WTC11 (cell line): ENCODE measurements at regions not wholly inside any gene's neighbourhood (a gene's known extent, or its start where the extent isn't known, plus 50 kb on each side); places are given as distances from the start of the nearest gene placed in this dataset.

Experiments
- ATAC-seq: fragments of 200-7000 bp; cut with Tn5 transposase; 2 replicates; pipeline ENCODE4 v1.10.0; 2021; ENCODE audit warnings: mild to moderate bottlenecking, moderate library complexity
- CTCF ChIA-PET: fragments of 300-600 bp; sonication (Branson Sonifier 250); formaldehyde crosslinking; loops from one replicate; lab custom pipeline; 2021; ENCODE audit warnings: antibody characterized with exemption; lab: Charles Lee
- POLR2A ChIA-PET: fragments of 350-600 bp; sonication (Branson Sonifier 250); formaldehyde crosslinking; loops from one replicate; lab custom pipeline; 2021; ENCODE audit warnings: antibody characterized with exemption; lab: Charles Lee
- DNase-seq: peaks from one replicate; pipeline ENCODE4 v3.0.0; 2021; ENCODE audit warnings: low spot score
- H3K27ac Mint-ChIP-seq: 2 replicates; pipeline ENCODE4 v1.8.0; 2021; ENCODE audit warnings: mixed read lengths
- H3K27me3 Mint-ChIP-seq: 2 replicates; pipeline ENCODE4 v1.8.0; 2021; ENCODE audit warnings: low read depth, mild to moderate bottlenecking, moderate library complexity, mixed read lengths
- H3K36me3 Mint-ChIP-seq: 2 replicates; pipeline ENCODE4 v1.8.0; 2021; ENCODE audit warnings: mixed read lengths
- H3K4me1 Mint-ChIP-seq: 2 replicates; pipeline ENCODE4 v1.8.0; 2022; ENCODE audit warnings: mixed read lengths
- H3K4me3 Mint-ChIP-seq: 2 replicates; pipeline ENCODE4 v1.8.0; 2021; ENCODE audit warnings: mild to moderate bottlenecking, moderate library complexity, mixed read lengths
- H3K9me3 Mint-ChIP-seq: 2 replicates; pipeline ENCODE4 v1.8.0; 2021; ENCODE audit warnings: mixed read lengths
- ATF3 ChIP-seq: sonication (generic); formaldehyde crosslinking; conservative IDR thresholded peaks from 2 replicates; pipeline ENCODE4 v1.8.1; 2022; ENCODE audit warnings: mild to moderate bottlenecking, missing genetic modification reagents
- ATF6 ChIP-seq: sonication (generic); formaldehyde crosslinking; IDR thresholded peaks from 2 replicates; pipeline ENCODE4 v1.8.1; 2023; ENCODE audit warnings: mild to moderate bottlenecking, missing genetic modification reagents
- CREM ChIP-seq: sonication (generic); formaldehyde crosslinking; IDR thresholded peaks from 2 replicates; pipeline ENCODE4 v1.8.1; 2022; ENCODE audit warnings: mild to moderate bottlenecking, missing genetic modification reagents, moderate library complexity
- CTCF ChIP-seq: fragments of 200-600 bp; IDR thresholded peaks from 2 replicates; pipeline ENCODE4 v1.8.0; 2022; ENCODE audit warnings: antibody characterized with exemption
- ELF4 ChIP-seq: sonication (generic); formaldehyde crosslinking; IDR thresholded peaks from 2 replicates; pipeline ENCODE4 v1.8.1; 2022; ENCODE audit warnings: low read depth, mild to moderate bottlenecking, moderate library complexity, missing genetic modification reagents
- EMX1 ChIP-seq: fragments of 250-450 bp; sonication (Bioruptor Pico); IDR thresholded peaks from 2 replicates; pipeline ENCODE4 v1.8.0; 2021; ENCODE audit warnings: mild to moderate bottlenecking
- FOXP1 ChIP-seq: sonication (generic); formaldehyde crosslinking; IDR thresholded peaks from 2 replicates; pipeline ENCODE4 v1.8.0; 2022; ENCODE audit warnings: missing genetic modification reagents, mild to moderate bottlenecking, moderate library complexity, borderline replicate concordance
- GRHL2 ChIP-seq: fragments of 250-450 bp; sonication (Bioruptor Pico); IDR thresholded peaks from 2 replicates; pipeline ENCODE4 v1.8.0; 2022; ENCODE audit warnings: mild to moderate bottlenecking, moderate library complexity; ENCODE audit not compliant: insufficient replicate concordance, severe bottlenecking
- GTF2I ChIP-seq: fragments of 250-450 bp; sonication (Bioruptor Pico); conservative IDR thresholded peaks from 2 replicates; pipeline ENCODE4 v1.4.0; 2021; ENCODE audit warnings: mild to moderate bottlenecking
- IRF2 ChIP-seq: sonication (generic); formaldehyde crosslinking; IDR thresholded peaks from 2 replicates; pipeline ENCODE4 v1.8.0; 2022; ENCODE audit warnings: low read depth, missing genetic modification reagents, borderline replicate concordance
- MAX ChIP-seq: sonication (generic); formaldehyde crosslinking; IDR thresholded peaks from 2 replicates; pipeline ENCODE4 v1.8.0; 2022; ENCODE audit warnings: mild to moderate bottlenecking, missing genetic modification reagents
- MYBL2 ChIP-seq: sonication (generic); formaldehyde crosslinking; IDR thresholded peaks from 2 replicates; pipeline ENCODE4 v1.8.1; 2023; ENCODE audit warnings: mild to moderate bottlenecking, moderate library complexity, missing genetic modification reagents
- NFATC4 ChIP-seq: fragments of 250-450 bp; sonication (Bioruptor Pico); IDR thresholded peaks from 2 replicates; pipeline ENCODE4 v1.9.0; 2021; ENCODE audit warnings: mild to moderate bottlenecking
- NR2C2 ChIP-seq: sonication (generic); formaldehyde crosslinking; IDR thresholded peaks from 2 replicates; pipeline ENCODE4 v1.8.0; 2022; ENCODE audit warnings: mild to moderate bottlenecking, missing genetic modification reagents
- OVOL2 ChIP-seq: fragments of 250-450 bp; sonication (Bioruptor Pico); IDR thresholded peaks from 2 replicates; pipeline ENCODE4 v1.9.0; 2021; ENCODE audit warnings: mild to moderate bottlenecking, borderline replicate concordance
- RELA ChIP-seq: sonication (generic); formaldehyde crosslinking; IDR thresholded peaks from 2 replicates; pipeline ENCODE4 v1.8.1; 2022; ENCODE audit warnings: missing genetic modification reagents, mild to moderate bottlenecking, borderline replicate concordance
- SOX15 ChIP-seq: fragments of 250-450 bp; sonication (Bioruptor Pico); IDR thresholded peaks from 2 replicates; pipeline ENCODE4 v1.9.0; 2021; ENCODE audit warnings: mild to moderate bottlenecking
- TP53 ChIP-seq: sonication (generic); formaldehyde crosslinking; IDR thresholded peaks from 2 replicates; pipeline ENCODE4 v1.8.1; 2023; ENCODE audit warnings: mild to moderate bottlenecking, missing genetic modification reagents
- USF2 ChIP-seq: sonication (generic); formaldehyde crosslinking; IDR thresholded peaks from 2 replicates; pipeline ENCODE4 v1.8.1; 2023; ENCODE audit warnings: mild to moderate bottlenecking, missing genetic modification reagents, moderate library complexity
- ZNF121 ChIP-seq: sonication (generic); formaldehyde crosslinking; IDR thresholded peaks from 2 replicates; pipeline ENCODE4 v1.8.0; 2023; ENCODE audit warnings: missing genetic modification reagents
- ZNF138 ChIP-seq: sonication (generic); formaldehyde crosslinking; conservative IDR thresholded peaks from 2 replicates; pipeline ENCODE4 v1.8.1; 2022; ENCODE audit warnings: mild to moderate bottlenecking, moderate library complexity, missing genetic modification reagents
- ZNF232 ChIP-seq: sonication (generic); formaldehyde crosslinking; IDR thresholded peaks from 2 replicates; pipeline ENCODE4 v1.8.0; 2022; ENCODE audit warnings: mild to moderate bottlenecking, missing genetic modification reagents
- ZNF396 ChIP-seq: fragments of 250-450 bp; sonication (Bioruptor Pico); IDR thresholded peaks from 2 replicates; pipeline ENCODE4 v1.8.0; 2021; ENCODE audit warnings: mild to moderate bottlenecking, moderate library complexity, borderline replicate concordance
- ZNF671 ChIP-seq: fragments of 250-450 bp; sonication (Bioruptor Pico); IDR thresholded peaks from 2 replicates; pipeline ENCODE4 v1.8.0; 2021; ENCODE audit warnings: mild to moderate bottlenecking

- TF ChIP-seq CREM (no peak), CTCF (no peak), ZNF232 (no peak), NFATC4 (CRISPR knock-in tag) (no peak)
These were observed 190.3 kb downstream of the TLE1 start (continued) for GRCh38 chr9:81499021-81499454.

GRCh38 chr9:81498576-81498975, 190.8 kb downstream of the TLE1 start:
- Mint-ChIP-seq H3K4me3 (no peak overlapping the region), H3K36me3 (no peaks in the 10 kb centered on the region), H3K9me3 (no peaks in the 10 kb centered on the region; the same call in 1 of the 2 replicates), H3K27ac (no peak overlapping the region), H3K4me1 (no peaks in the 10 kb centered on the region), H3K27me3 (no peaks in the 10 kb centered on the region)
- TF ChIP-seq NR2C2 (no peak), GRHL2 (CRISPR knock-in tag) (no peak), USF2 (no peak), ATF3 (no peak), FOXP1 (no peak), ZNF396 (CRISPR knock-in tag) (no peak), IRF2 (CRISPR knock-in tag) (no peak), TP53 (CRISPR knock-in tag) (no peak), ZNF138 (no peak), MYBL2 (CRISPR knock-in tag) (no peak), OVOL2 (CRISPR knock-in tag) (no peak), NFATC4 (CRISPR knock-in tag) (no peak), ELF4 (CRISPR knock-in tag) (no peak)
- ChIA-PET CTCF (no interaction called here), POLR2A (no interaction called here)
- DNase-seq, result no peak
- no peak for ATAC-seq

- H3K4me3 Mint-ChIP-seq, result no peak overlapping the region
These were observed 192.3 kb downstream of the TLE1 start for GRCh38 chr9:81497091-81497490.

More at GRCh38 chr9:81497091-81497490, 192.3 kb downstream of the TLE1 start:
- POLR2A ChIA-PET, result no interaction called here
- Mint-ChIP-seq H3K4me1 (no peaks in the 10 kb centered on the region), H3K9me3 (no peaks in the 10 kb centered on the region; the same call in 1 of the 2 replicates), H3K36me3 (no peaks in the 10 kb centered on the region), H3K27ac (no peak overlapping the region), H3K27me3 (no peaks in the 10 kb centered on the region)
- TF ChIP-seq ZNF121 (CRISPR knock-in tag), result no peak
- no peak for TF ChIP-seq RELA
- no peak for TF ChIP-seq MAX (CRISPR knock-in tag)
- no peak for TF ChIP-seq USF2
- no peak for TF ChIP-seq ATF6 (CRISPR knock-in tag)
- TF ChIP-seq GTF2I, result no peak
- TF ChIP-seq EMX1 (CRISPR knock-in tag), result no peak
- no peak for TF ChIP-seq ZNF671 (CRISPR knock-in tag)
- TF ChIP-seq SOX15, result no peak
- ATAC-seq (no peak), DNase-seq (no peak)
- CTCF ChIA-PET, result no interaction called here
